AG04450 (cell line): ENCODE measurements at regions not wholly inside any gene's neighbourhood (a gene's known extent, or its start where the extent isn't known, plus 50 kb on each side); places are given as distances from the start of the nearest gene placed in this dataset.

Experiments used
- CTCF ChIA-PET: fragments of 300-600, 350-600 bp; formaldehyde crosslinking; extraction: SDS; loops from one replicate; lab custom pipeline; 2022; ENCODE audit warnings: antibody characterized with exemption, inconsistent platforms; lab: Charles Lee
- POLR2A ChIA-PET: fragments of 350-600 bp; formaldehyde crosslinking; extraction: SDS; loops from one replicate; lab custom pipeline; 2021; ENCODE audit warnings: antibody characterized with exemption, inconsistent platforms; lab: Yijun Ruan, JAX
- DNase-seq: peaks from one replicate; pipeline ENCODE4 v3.0.0-alpha.2; 2011; ENCODE audit warnings: low read depth, low spot score
- H3K27ac ChIP-seq: one replicate; pipeline ENCODE4 v1.5.1; 2012; ENCODE audit warnings: low read depth, low read length, control low read depth
- H3K27me3 ChIP-seq: one replicate; pipeline ENCODE4 v1.6.0; 2012; ENCODE audit warnings: low read length; ENCODE audit not compliant: control insufficient read depth, insufficient read depth
- H3K4me3 ChIP-seq: 2 replicates; pipeline ENCODE4 v1.5.1; 2011; ENCODE audit warnings: mild to moderate bottlenecking, low read depth, low read length, control low read depth
- H3K9me3 ChIP-seq: 2 replicates; pipeline ENCODE4 v1.5.1; 2012; ENCODE audit warnings: low read length; ENCODE audit not compliant: control insufficient read depth, insufficient read depth
- CTCF ChIP-seq: IDR thresholded peaks from 2 replicates; pipeline ENCODE4 v1.5.1; 2011; ENCODE audit warnings: low read depth, low read length, control low read depth, inconsistent platforms

DNA sequence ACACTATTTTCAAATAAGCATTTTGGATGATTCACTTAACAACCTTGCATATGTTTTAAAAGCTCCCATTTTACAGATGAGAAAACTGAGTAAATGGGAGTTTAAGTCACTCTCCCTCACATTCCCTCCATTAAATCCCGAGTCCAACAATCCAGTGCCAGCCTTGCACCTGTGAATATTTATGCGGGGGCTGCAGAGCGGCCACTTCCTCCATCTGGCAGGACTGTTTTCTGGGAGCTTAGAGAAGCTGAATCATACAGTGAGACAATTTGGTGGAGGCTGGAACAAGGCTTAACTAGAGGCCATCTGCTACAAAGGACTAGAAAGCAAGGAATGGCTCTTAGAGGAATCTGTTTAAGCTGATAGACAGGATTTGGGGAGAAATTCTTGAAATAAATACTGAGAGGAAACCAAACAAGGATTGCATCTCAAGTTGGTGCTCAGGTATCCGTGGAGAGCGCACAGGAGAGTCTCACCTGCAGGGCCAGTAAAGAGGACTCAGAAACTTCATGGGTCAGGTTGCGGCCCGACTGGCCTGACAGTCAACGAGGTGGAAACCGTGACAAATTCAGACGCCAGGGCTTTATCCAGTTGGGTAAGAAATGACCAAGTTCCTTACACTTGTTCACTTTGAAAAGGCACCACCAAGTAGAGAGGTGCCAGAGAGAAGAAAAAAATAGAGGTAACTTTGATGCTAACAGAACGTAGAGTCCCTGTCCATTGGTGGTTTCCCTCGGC is 478.5 kb downstream of the QKI start:
- Histone ChIP-seq H3K27ac (no peak overlapping the region), H3K27me3 (no peaks in the 10 kb centered on the region), H3K4me3 (no peak overlapping the region), H3K9me3 (no peaks in the 10 kb centered on the region)
- DNase-seq, result no peak
- POLR2A ChIA-PET, result no interaction called here
- CTCF ChIA-PET, result no interaction called here
- no peak for TF ChIP-seq CTCF

- Histone ChIP-seq H3K4me3 (no peak overlapping the region), H3K9me3 (no peaks in the 10 kb centered on the region), H3K27ac (no peak overlapping the region), H3K27me3 (no peaks in the 10 kb centered on the region)
- ChIA-PET CTCF (no interaction called here), POLR2A (no interaction called here)
- no peak for TF ChIP-seq CTCF
- no peak for DNase-seq
Measured at GRCh38 chr6:163889904-163890514, 475.5 kb downstream of the QKI start.

- no peaks in the 10 kb centered on the region for H3K27me3 ChIP-seq
- H3K27ac ChIP-seq, result no peak overlapping the region
- ChIA-PET CTCF (interaction anchor here (0.8 kb wide), 1 partner anchor 276 kb away, joined by 3 read pairs; no protein-coding TSS in a partner anchor), POLR2A (no interaction called here)
- H3K4me3 ChIP-seq, result no peak overlapping the region
- no peak for TF ChIP-seq CTCF
- no peak for DNase-seq
- H3K9me3 ChIP-seq, result no peaks in the 10 kb centered on the region
Measured at GRCh38 chr6:163888030-163888819, 473.7 kb downstream of the QKI start.

GRCh38 chr6:163886428-163886827 is 471.9 kb downstream of the QKI start:
- CTCF ChIA-PET, result no interaction called here
- no peak for DNase-seq
- TF ChIP-seq CTCF, result no peak

DNA sequence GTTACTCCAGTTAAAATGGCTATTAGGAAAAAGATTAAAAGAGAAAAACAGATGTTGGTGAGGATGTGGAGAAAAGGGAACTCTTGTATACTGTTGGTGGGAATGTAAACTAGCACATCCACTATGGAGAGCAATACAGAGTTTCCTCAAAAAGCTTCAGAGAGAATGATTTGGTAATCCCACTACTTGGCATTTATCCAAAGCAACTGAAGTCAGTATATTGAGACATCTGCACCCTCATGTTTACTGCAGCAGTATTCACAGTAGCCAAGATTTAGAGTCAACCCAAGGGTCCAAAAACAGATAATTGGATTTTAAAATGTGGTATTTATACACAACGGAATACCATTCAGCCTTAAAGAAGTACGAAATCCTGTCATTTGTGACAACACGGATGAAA is 469.5 kb downstream of the QKI start:
- Histone ChIP-seq H3K27ac (no peak overlapping the region), H3K27me3 (peaks cover 2% of the 10 kb centered on the region), H3K9me3 (no peaks in the 10 kb centered on the region), H3K4me3 (no peak overlapping the region)
- no peak for TF ChIP-seq CTCF
- CTCF ChIA-PET, result no interaction called here
- DNase-seq, result no peak
- POLR2A ChIA-PET, result no interaction called here

More at GRCh38 chr6:163886428-163886827, 471.9 kb downstream of the QKI start:
- POLR2A ChIA-PET, result no interaction called here
- no peak overlapping the region for H3K27ac ChIP-seq
- H3K4me3 ChIP-seq, result no peak overlapping the region
- no peaks in the 10 kb centered on the region for H3K9me3 ChIP-seq
- H3K27me3 ChIP-seq, result no peaks in the 10 kb centered on the region
